HG03280 (cell line): ENCODE measurements at regions not wholly inside any gene's neighbourhood (a gene's known extent, or its start where the extent isn't known, plus 50 kb on each side); places are given as distances from the start of the nearest gene placed in this dataset.

Experiments
- ATAC-seq: cut with Tn5 transposase; IDR thresholded peaks from one replicate; pipeline ENCODE4 v1.9.1; 2021; ENCODE audit warnings: mild to moderate bottlenecking, moderate library complexity; ENCODE audit not compliant: unreplicated experiment

DNA sequence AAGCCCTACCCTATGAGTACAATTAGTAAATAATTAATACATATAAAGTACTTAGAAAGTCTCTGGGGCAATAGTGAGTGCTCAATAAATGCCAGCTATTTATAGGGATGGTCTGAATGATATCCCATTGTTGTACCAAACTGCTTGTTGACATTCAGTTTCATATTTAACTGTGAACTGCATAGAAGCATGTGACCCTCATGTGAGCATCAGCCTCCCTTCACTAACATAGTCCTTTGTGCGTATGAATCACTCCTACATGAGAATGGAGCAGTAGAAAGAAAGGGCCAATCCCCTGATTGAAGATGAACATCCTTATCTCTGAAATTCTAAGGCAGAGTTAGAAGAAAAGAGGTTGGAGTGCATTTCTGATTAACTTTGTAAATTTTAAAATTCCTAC, 68.7 kb upstream of the ATP10A start:
- no peak for ATAC-seq

DNA sequence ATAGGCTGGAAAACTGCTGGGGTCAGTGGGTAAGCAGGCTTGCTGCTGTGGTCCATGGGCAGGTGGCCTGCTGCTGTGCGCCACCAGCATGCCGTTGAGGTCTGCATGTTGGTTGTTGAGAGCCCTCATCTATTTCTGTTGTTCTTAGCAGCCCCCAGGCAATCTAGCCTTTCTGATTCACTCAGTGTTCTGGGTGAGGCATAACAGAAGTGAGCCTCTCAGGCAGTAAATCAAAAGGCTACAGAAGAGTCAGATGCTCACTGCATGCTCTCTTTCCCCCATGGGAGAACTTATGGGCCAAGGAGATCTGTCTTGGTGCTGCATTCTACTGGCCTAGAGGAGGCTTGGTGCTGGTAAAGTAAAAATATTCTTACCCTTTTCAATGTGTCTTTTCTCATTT, 67.8 kb upstream of the ATP10A start:
- no peak for ATAC-seq
